Heart right ventricle (tissue), 2 donors: ENCODE measurements at regions not wholly inside any gene's neighbourhood (a gene's known extent, or its start where the extent isn't known, plus 50 kb on each side); places are given as distances from the start of the nearest gene placed in this dataset.

Experiments
- microRNA-seq, 2 donors: library from miRNA; unstranded; fragments of <30 nt; microRNA quantifications; one replicate each; pipeline ENCODE4 v1.2.0, GENCODE V29; 2021
- donor health status: DM: no; HTN: no; CAD: no.
- donor health status: DM: yes; HTN: yes; CAD: no.

Small RNAs in the stretch of these regions (microRNA-seq; reads per million reads assigned to microRNA genes)
- gene MIR30A: 21,135 to 25,615 reads per million in 2 donors
- gene MIR30C2: 143 to 183 reads per million in 2 donors
